SU-DHL-6 (cell line): ENCODE measurements at regions not wholly inside any gene's neighbourhood (a gene's known extent, or its start where the extent isn't known, plus 50 kb on each side); places are given as distances from the start of the nearest gene placed in this dataset.

ENCODE experiments used
- EZH2phosphoT487 ChIP-seq: fragments of 200-600 bp; sonication (generic), shearing (Covaris generic); conservative IDR thresholded peaks from 2 replicates; pipeline ENCODE4 v1.6.1; 2018; ENCODE audit warnings: mild to moderate bottlenecking, antibody characterized with exemption, low read length, moderate library complexity, mixed read lengths
- TF ChIP-seq, protein P1 (sequence below): fragments of 200-600 bp; sonication (generic); IDR thresholded peaks from one replicate; pipeline ENCODE4 v1.5.1; 2017; ENCODE audit warnings: antibody characterized with exemption, mild to moderate bottlenecking, low read length, moderate library complexity; ENCODE audit not compliant: insufficient read depth, poor library complexity, severe bottlenecking

DNA sequence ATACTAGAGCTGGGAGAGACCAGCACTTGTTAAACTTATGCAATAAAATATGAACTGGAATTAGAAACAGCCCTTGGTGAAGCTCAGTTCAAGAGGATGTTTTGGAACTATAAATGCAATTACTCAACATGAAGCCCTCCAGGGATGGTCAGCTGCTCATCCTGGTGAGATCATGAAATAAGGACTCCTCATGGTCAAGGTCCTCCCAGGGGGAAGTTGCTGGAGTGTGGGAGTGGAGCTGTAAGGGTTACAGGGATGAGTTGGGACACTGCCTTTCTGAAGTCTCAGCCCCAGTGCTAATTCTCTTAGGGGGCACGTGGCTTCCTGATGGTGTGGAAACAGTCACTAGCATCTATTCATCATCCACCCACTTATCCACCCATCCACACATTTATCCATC lies 301.7 kb upstream of the SFSWAP start:
- TF ChIP-seq, protein P1, sequence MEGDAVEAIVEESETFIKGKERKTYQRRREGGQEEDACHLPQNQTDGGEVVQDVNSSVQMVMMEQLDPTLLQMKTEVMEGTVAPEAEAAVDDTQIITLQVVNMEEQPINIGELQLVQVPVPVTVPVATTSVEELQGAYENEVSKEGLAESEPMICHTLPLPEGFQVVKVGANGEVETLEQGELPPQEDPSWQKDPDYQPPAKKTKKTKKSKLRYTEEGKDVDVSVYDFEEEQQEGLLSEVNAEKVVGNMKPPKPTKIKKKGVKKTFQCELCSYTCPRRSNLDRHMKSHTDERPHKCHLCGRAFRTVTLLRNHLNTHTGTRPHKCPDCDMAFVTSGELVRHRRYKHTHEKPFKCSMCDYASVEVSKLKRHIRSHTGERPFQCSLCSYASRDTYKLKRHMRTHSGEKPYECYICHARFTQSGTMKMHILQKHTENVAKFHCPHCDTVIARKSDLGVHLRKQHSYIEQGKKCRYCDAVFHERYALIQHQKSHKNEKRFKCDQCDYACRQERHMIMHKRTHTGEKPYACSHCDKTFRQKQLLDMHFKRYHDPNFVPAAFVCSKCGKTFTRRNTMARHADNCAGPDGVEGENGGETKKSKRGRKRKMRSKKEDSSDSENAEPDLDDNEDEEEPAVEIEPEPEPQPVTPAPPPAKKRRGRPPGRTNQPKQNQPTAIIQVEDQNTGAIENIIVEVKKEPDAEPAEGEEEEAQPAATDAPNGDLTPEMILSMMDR: no peak
- TF ChIP-seq EZH2phosphoT487: no peak
